Esophagus squamous epithelium (tissue), 5 donors: ENCODE measurements at regions not wholly inside any gene's neighbourhood (a gene's known extent, or its start where the extent isn't known, plus 50 kb on each side); places are given as distances from the start of the nearest gene placed in this dataset.
"Not testable (repeated sequence)": the region's sequence is repeated elsewhere in the genome, so short reads cannot be mapped to it uniquely, and the experiment has no call there.

Experiments used
- DNase-seq: peaks from one replicate; lab custom pipeline; 2025; lab: John Stamatoyannopoulos, UW
- H3K27ac ChIP-seq, 4 donors: fragments of 200-600 bp; sonication (generic); one replicate each; pipeline ENCODE4 v1.5.1; 2016 to 2019; ENCODE audit warnings: mild to moderate bottlenecking in 1 of 4
- H3K27me3 ChIP-seq, 4 donors: fragments of 200-600 bp; sonication (generic); 1 replicate in 3 of 4; 2 replicates in 1 of 4; pipeline versions ENCODE4 v1.5.1 to v1.6.0; 2017 to 2021; ENCODE audit warnings: antibody characterized with exemption in 1 of 4
- H3K36me3 ChIP-seq, 3 donors: fragments of 200-600 bp; sonication (generic); one replicate each; pipeline ENCODE4 v1.5.1; 2016 to 2019
- H3K4me1 ChIP-seq, 3 donors: fragments of 200-600 bp; sonication (generic); one replicate each; pipeline ENCODE4 v1.5.1; 2017 to 2019
- H3K4me3 ChIP-seq, 4 donors: fragments of 200-600 bp; sonication (generic); 1 replicate in 3 of 4; 2 replicates in 1 of 4; pipeline ENCODE4 v1.5.1; 2016 to 2019; ENCODE audit warnings: mild to moderate bottlenecking in 2 of 4, moderate library complexity in 1 of 4
- H3K9me3 ChIP-seq, 3 donors: fragments of 200-600 bp; sonication (generic); one replicate each; pipeline ENCODE4 v1.5.1; 2016 to 2019
- POLR2A ChIP-seq, 4 donors: fragments of 450-650 bp; IDR thresholded peaks; one replicate each; pipeline ENCODE4 v1.6.1; 2017; ENCODE audit warnings: antibody characterized with exemption in 4 of 4, mild to moderate bottlenecking in 4 of 4, moderate library complexity in 3 of 4
- WGBS, 2 donors: methylation state at CpG; one replicate each; pipeline ENCODE4 v1.1.5; 2018; 5-methylcytosine and 5-hydroxymethylcytosine counted together
- intact Hi-C: fragments of 100-400 bp; cut with DNase I; formaldehyde crosslinking; loops from one replicate; pipeline ENCODE4 v1.15.0; 2022
- TF ChIP-seq, protein P1 (sequence below), 6 experiments: fragments of 450-650 bp in 4 of 6; fragments of 200-600 bp in 2 of 6; sonication (generic) in 2 of 6; IDR thresholded peaks; one replicate each; pipeline ENCODE4 v1.5.1; 2016 to 2019; ENCODE audit warnings: antibody characterized with exemption in 6 of 6, mild to moderate bottlenecking in 4 of 6, moderate library complexity in 4 of 6
- donor health status: DM: yes; HTN: yes; CAD: no.

DNA sequence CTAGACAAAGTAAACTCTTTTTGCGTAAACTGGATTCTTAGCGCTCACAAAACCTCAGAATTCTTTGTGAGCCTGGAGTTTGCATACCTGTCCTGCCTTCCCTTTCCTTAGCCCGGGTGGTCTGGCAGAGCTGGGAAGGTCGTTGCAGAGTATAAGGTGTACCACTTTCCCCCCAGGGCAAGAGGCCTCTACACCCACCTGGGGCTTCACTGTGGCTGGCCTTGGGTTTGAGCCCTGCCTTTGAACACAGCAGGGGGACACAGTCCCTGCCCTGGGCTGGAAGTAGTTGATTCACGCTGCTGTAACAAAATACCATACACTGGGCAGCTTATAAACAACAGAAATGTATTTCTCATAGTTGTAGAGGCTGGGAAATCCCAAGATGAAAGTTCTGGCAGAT lies 133.9 kb downstream of the B3GNT2 start:
- no peaks in the 10 kb centered on the region for H3K27me3 ChIP-seq
- intact Hi-C loops: no loop called here
- H3K9me3 ChIP-seq: peaks cover 0 to 12% (median 5%) of the 10 kb centered on the region in 3 donors
- H3K4me1 ChIP-seq: no peaks in the 10 kb centered on the region
- whole genome bisulfite sequencing, 2 donors: 70 to 77% methylated on average over 5 of the region's 5 CpGs
- H3K4me3 ChIP-seq: no peak overlapping the region
- no peaks in the 10 kb centered on the region for H3K36me3 ChIP-seq
- H3K27ac ChIP-seq: no peak overlapping the region
- DNase-seq: no peak
- TF ChIP-seq POLR2A (IDR thresholded peaks at IDR 0.05): no peak
- TF ChIP-seq, protein P1, sequence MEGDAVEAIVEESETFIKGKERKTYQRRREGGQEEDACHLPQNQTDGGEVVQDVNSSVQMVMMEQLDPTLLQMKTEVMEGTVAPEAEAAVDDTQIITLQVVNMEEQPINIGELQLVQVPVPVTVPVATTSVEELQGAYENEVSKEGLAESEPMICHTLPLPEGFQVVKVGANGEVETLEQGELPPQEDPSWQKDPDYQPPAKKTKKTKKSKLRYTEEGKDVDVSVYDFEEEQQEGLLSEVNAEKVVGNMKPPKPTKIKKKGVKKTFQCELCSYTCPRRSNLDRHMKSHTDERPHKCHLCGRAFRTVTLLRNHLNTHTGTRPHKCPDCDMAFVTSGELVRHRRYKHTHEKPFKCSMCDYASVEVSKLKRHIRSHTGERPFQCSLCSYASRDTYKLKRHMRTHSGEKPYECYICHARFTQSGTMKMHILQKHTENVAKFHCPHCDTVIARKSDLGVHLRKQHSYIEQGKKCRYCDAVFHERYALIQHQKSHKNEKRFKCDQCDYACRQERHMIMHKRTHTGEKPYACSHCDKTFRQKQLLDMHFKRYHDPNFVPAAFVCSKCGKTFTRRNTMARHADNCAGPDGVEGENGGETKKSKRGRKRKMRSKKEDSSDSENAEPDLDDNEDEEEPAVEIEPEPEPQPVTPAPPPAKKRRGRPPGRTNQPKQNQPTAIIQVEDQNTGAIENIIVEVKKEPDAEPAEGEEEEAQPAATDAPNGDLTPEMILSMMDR (IDR thresholded peaks at IDR 0.05): no peak

DNA sequence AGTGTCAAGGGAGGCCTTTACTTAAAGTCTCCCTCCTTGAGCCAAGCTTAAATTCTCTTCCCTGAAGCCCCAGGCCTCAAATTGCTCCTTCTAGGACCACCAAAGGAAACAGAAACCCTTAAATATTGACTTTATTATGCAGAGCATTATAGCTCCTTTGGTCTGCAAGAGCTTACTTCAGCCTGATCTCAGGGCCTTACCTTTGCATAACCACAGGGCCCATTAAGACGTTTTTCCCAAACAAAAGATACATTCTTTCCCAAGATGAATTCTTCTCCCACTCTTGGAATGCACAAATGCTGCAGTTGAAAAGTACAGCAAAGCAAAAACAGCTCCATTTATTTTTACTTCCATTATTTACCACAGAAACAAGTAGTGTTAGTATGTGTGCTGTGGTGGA lies 130.8 kb downstream of the B3GNT2 start:
- no peak overlapping the region for H3K4me3 ChIP-seq
- no peaks in the 10 kb centered on the region for H3K4me1 ChIP-seq
- WGBS, 2 donors: 58 to 64% methylated on average over 1 of the region's 1 CpG
- no peak for DNase-seq
- intact Hi-C loops: no loop called here
- H3K9me3 ChIP-seq: peaks cover 0 to 19% (median 9%) of the 10 kb centered on the region in 3 donors
- no peak overlapping the region for H3K27ac ChIP-seq
- TF ChIP-seq, protein P1 (IDR thresholded peaks at IDR 0.05): no peak
- TF ChIP-seq POLR2A (IDR thresholded peaks at IDR 0.05): no peak
- H3K27me3 ChIP-seq: no peaks in the 10 kb centered on the region
- no peaks in the 10 kb centered on the region for H3K36me3 ChIP-seq

DNA sequence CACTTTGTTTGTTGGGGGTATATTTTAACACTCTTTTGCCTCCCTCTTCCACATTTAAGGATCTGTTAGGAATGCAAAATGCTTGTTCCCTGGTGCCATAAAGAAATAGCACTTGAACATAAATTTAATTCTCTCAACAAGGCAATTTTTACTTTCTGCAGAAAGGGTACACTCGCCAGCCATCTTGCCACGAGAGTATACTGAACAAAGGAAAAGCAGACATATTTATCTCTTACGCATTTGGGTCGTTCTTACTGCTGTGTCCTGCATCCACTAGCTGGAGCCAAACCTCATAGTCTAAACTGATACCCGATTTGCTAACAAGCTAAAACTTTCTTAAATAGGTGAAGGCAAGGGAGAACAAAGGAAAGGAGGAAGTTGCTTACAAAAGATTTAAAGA lies 129.5 kb downstream of the B3GNT2 start:
- no peak for DNase-seq
- H3K27ac ChIP-seq: no peak overlapping the region
- intact Hi-C loops: no loop called here
- no peak overlapping the region for H3K4me3 ChIP-seq
- no peaks in the 10 kb centered on the region for H3K27me3 ChIP-seq
- TF ChIP-seq, protein P1 (IDR thresholded peaks at IDR 0.05): no peak
- no peak for TF ChIP-seq POLR2A (IDR thresholded peaks at IDR 0.05)
- peaks cover 0 to 19% (median 9%) of the 10 kb centered on the region in 3 donors for H3K9me3 ChIP-seq
- WGBS, 2 donors: 85 to 86% methylated on average over 5 of the region's 5 CpGs
- no peaks in the 10 kb centered on the region for H3K36me3 ChIP-seq
- no peaks in the 10 kb centered on the region for H3K4me1 ChIP-seq

DNA sequence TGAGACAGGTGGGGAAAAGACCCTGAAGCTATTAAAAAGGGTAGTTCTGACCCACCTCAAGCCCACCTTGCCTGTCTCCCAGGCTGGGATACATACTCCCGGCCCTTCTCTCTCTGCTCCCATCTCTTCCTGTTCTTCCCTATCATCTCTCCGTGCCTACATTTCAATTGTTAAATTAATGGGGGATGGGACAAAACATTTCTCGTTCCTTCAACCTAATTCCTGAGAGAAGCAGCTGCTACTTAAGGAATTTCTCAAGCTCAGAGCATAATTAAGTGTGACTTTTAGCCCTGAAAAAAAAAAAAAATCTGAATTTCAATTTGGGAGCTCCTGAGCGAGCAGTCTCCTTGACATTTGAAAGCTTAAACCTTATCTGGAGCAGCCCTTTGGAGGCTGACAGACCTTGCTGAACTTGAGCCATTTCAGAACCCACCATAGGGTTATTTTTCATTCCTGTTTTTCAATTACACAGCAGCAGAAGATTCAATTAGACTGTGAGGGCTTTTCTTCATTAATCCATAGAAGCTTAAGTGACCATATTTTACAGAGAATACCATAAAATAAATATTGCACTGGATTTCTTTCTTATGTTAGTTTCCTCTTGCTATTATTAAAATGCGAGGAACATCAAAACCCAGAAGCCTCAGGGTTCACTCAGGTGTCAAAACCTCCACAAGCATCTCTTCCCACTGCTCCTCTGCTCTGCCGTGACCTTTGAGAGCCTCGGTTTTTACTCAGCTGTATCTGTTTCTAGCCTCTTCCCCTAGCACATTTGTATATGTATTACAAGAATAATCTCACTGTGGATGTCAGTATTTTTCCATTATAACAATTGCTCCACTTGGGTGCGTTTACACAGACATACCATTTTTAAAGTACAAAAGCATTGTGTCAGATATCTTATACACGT lies 125.7 kb downstream of the B3GNT2 start:
- no peak for DNase-seq
- H3K36me3 ChIP-seq: no peaks in the 10 kb centered on the region
- no peaks in the 10 kb centered on the region for H3K27me3 ChIP-seq
- TF ChIP-seq POLR2A (IDR thresholded peaks at IDR 0.05): no peak
- TF ChIP-seq, protein P1 (IDR thresholded peaks at IDR 0.05): no peak
- 66 to 68% methylated on average over 9 of the region's 9 CpGs for WGBS, 2 donors
- H3K27ac ChIP-seq: no peak overlapping the region
- no peaks in the 10 kb centered on the region for H3K4me1 ChIP-seq
- peaks cover 0 to 19% (median 9%) of the 10 kb centered on the region in 3 donors for H3K9me3 ChIP-seq
- no peak overlapping the region for H3K4me3 ChIP-seq
- intact Hi-C loops: no loop called here

DNA sequence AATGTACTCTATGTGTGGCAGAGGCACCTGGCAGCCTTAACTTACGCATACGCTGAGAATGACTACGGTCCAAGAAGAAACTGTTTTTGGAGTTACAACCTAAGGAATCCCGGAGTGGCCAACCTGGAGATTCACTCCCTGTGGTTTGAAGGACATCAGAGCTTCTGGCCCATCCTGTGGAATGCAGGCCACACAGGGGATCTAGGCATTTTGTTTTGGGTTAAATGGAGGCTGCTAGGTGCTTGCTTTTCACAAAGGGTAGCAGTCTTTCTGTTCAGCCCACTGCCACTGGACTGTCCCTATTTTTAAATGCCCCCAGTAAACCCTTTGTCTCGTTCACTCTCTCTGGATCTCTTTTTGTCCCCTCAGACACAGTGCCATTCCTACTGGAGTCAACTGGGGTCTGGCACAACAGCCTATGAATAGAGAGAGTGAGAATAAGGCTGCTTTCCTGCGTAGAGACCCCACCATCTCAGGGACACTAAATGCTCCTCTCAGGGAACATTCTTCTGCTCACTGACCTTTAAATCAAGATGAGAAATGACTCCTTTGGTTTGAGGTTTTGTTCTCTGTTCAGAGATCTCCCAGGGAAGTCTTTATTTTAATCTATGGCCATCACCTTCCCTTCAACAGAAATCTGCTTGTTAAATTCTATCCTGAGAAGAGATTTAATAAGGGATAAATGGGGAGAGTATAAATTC lies 124.9 kb downstream of the B3GNT2 start:
- TF ChIP-seq POLR2A (IDR thresholded peaks at IDR 0.05): no peak
- TF ChIP-seq, protein P1 (IDR thresholded peaks at IDR 0.05): no peak
- Histone ChIP-seq H3K36me3 (no peaks in the 10 kb centered on the region), H3K4me3 (no peak overlapping the region), H3K9me3 (peaks cover 0 to 17% (median 9%) of the 10 kb centered on the region in 3 donors), H3K27me3 (no peaks in the 10 kb centered on the region), H3K27ac (no peak overlapping the region), H3K4me1 (no peaks in the 10 kb centered on the region)
- intact Hi-C loops: no loop called here
- 90 to 92% methylated on average over 6 of the region's 6 CpGs for WGBS, 2 donors
- no peak for DNase-seq

DNA sequence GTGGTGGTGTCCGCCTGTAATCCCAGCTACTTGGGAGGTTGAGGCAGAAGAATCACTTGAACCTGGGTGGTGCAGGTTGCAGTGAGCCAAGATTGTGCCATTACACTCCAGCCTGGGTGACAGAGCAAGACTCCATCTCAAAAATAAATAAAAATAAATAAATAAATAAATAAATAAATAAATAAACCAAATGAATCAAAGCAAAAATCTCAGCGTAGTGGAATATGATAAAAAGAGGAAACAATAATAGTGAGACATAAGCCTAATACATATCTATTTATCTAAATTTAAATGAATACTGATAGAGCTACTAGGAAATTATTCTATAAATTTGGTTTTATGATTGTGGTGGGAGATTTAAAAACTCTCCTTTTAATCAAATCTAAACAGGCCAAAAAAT lies 124.2 kb downstream of the B3GNT2 start:
- peaks cover 0 to 11% (median 8%) of the 10 kb centered on the region in 3 donors for H3K9me3 ChIP-seq
- H3K27me3 ChIP-seq, intact Hi-C loops, H3K4me1 ChIP-seq, H3K36me3 ChIP-seq, H3K4me3 ChIP-seq, DNase-seq, H3K27ac ChIP-seq: not testable (repeated sequence)
- 94 to 97% methylated on average over 2 of the region's 2 CpGs for WGBS, 2 donors
